Fibroblast of mammary gland (primary cell): ENCODE measurements at regions not wholly inside any gene's neighbourhood (a gene's known extent, or its start where the extent isn't known, plus 50 kb on each side); places are given as distances from the start of the nearest gene placed in this dataset.
"Not testable (repeated sequence)": the region's sequence is repeated elsewhere in the genome, so short reads cannot be mapped to it uniquely, and the experiment has no call there.

Source experiments
- DNase-seq: peaks from one replicate; pipeline ENCODE4 v3.0.0-alpha.2; 2010; ENCODE audit warnings: low read depth
- H3K4me3 ChIP-seq: 2 replicates; pipeline ENCODE4 v1.5.1; 2011; ENCODE audit warnings: low read depth, mild to moderate bottlenecking, low read length, moderate library complexity; ENCODE audit not compliant: control insufficient read depth
- CTCF ChIP-seq: conservative IDR thresholded peaks from 2 replicates; pipeline ENCODE4 v1.5.1; 2011; ENCODE audit warnings: low read depth, low read length, inconsistent platforms; ENCODE audit not compliant: control insufficient read depth, insufficient read depth

GRCh38 chr3:156044634-156044975 lies 75.8 kb upstream of the KCNAB1 start:
- H3K4me3 ChIP-seq: no peak overlapping the region
- TF ChIP-seq CTCF: no peak
- no peak for DNase-seq

GRCh38 chr3:156048483-156048882 lies 71.9 kb upstream of the KCNAB1 start:
- not testable (repeated sequence) for H3K4me3 ChIP-seq, DNase-seq

GRCh38 chr3:156050918-156051317 lies 69.5 kb upstream of the KCNAB1 start:
- DNase-seq: peak; percentile 25
- TF ChIP-seq CTCF: no peak
- no peak overlapping the region for H3K4me3 ChIP-seq

- no peak overlapping the region for H3K4me3 ChIP-seq
- TF ChIP-seq CTCF: no peak
- no peak for DNase-seq
Observed at GRCh38 chr3:156051651-156052050, 68.7 kb upstream of the KCNAB1 start.

GRCh38 chr3:156052115-156052514 lies 68.3 kb upstream of the KCNAB1 start:
- no peak for DNase-seq
- TF ChIP-seq CTCF: no peak
- H3K4me3 ChIP-seq: no peak overlapping the region

GRCh38 chr3:156059950-156060501 lies 60.4 kb upstream of the KCNAB1 start:
- no peak overlapping the region for H3K4me3 ChIP-seq
- no peak for DNase-seq
- TF ChIP-seq CTCF: no peak

GRCh38 chr3:156068151-156068550 lies 52.2 kb upstream of the KCNAB1 start:
- H3K4me3 ChIP-seq, DNase-seq: not testable (repeated sequence)

GRCh38 chr3:156070028-156070427 lies 50.4 kb upstream of the KCNAB1 start:
- DNase-seq: no peak
- TF ChIP-seq CTCF: no peak

More at GRCh38 chr3:156070028-156070427, 50.4 kb upstream of the KCNAB1 start:
- no peak overlapping the region for H3K4me3 ChIP-seq
